ENCODE measurements at regions not wholly inside any gene's neighbourhood (a gene's known extent, or its start where the extent isn't known, plus 50 kb on each side); places are given as distances from the start of the nearest gene placed in this dataset.
"Not testable (repeated sequence)": the region's sequence is repeated elsewhere in the genome, so short reads cannot be mapped to it uniquely, and the experiment has no call there.

DNA sequence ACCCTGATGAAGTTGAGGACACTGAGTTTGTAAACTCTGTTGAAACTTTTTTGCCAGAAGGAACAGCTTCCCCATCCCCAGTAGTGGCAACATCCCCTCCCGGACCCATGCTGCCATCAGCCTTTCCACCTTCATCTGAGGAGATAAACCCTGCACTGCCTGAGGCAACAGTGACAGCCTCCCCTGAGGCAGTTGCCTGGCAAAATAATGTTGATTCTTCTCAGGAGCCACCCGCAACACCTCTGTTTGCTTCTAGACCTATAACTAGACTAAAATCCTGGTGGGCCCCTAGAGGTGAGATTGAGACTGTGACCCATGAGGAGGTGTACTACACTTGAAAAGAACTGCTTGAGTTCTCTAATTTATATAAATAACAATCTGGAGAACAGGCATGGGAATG lies 597.6 kb upstream of the NR3C2 start:
- H3K4me3 ChIP-seq (ENCODE audit: low read length); H3K27me3 ChIP-seq (ENCODE audit: insufficient read depth, low read length); H3K36me3 ChIP-seq (ENCODE audit: insufficient read depth, low read length); H3K4me1 ChIP-seq (ENCODE audit: insufficient read depth, low read length); H3K9ac ChIP-seq (ENCODE audit: low read depth, low read length); H3K27ac ChIP-seq (ENCODE audit: low read depth, low read length); H3K9me3 ChIP-seq (ENCODE audit: insufficient read depth, low read depth, low read length): not testable (repeated sequence)
- 92% methylated on average over 2 of the region's 2 CpGs for WGBS

DNA sequence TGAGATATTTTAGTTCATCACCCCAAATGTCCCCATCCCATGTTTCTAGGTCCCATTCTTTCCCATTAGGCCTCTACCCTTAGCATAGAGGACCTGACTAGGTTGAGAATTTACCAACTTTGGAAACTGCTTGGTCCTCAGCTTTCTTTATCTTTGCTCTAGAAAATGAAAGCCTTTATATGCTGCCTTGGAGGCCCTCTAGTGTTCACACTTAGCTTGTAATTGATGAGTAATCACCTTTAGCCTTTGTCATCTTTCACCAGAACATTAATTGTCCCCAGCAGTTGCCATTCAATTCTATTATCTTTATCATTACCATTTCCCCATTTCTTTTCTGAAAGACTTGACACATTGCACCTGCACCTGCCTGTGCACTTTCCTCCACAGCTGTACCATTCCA lies 589.2 kb upstream of the NR3C2 start:
- no peak overlapping the region for H3K27ac ChIP-seq (ENCODE audit: low read depth, low read length)
- H3K9ac ChIP-seq (ENCODE audit: low read depth, low read length), result no peak overlapping the region
- H3K4me3 ChIP-seq (ENCODE audit: low read length), result no peak overlapping the region
- no peaks in the 10 kb centered on the region for H3K36me3 ChIP-seq (ENCODE audit: insufficient read depth, low read length)
- H3K4me1 ChIP-seq (ENCODE audit: insufficient read depth, low read length), result 0 out of 2 replicates have a peak, but pooled peaks cover 3% of the 10 kb centered on the region
- no peaks in the 10 kb centered on the region for H3K9me3 ChIP-seq (ENCODE audit: insufficient read depth, low read depth, low read length)
- no peaks in the 10 kb centered on the region for H3K27me3 ChIP-seq (ENCODE audit: insufficient read depth, low read length)

DNA sequence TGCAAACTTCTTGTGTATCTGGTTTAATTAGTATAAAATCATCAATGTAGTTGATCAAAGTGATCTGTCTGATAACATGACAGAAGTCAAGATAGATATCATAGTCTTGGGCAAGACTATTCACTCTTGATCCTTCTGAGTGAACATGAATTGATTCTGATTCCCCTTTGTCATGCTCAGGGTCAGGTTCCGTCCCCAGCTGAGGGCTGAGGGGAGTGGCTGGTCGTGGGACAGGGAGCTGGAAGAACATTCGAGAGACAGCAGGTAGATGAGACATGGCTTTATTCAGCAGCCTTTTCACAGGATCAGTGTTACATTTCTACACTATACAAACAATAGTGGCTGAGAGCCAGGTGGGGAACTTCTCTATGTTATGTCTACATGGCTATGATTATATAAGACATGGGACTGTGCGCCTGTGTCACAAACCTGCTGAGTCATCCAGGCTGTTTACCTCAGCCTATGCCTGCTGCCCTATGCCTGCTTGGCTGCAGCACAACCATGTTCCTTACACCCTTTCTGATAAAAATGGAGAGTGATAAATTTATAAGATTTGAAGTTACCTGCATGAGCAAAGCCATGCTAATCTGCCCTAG lies 586.9 kb upstream of the NR3C2 start:
- H3K9me3 ChIP-seq (ENCODE audit: insufficient read depth, low read depth, low read length), result no peaks in the 10 kb centered on the region
- H3K36me3 ChIP-seq (ENCODE audit: insufficient read depth, low read length), result no peaks in the 10 kb centered on the region
- H3K4me1 ChIP-seq (ENCODE audit: insufficient read depth, low read length), result 0 out of 2 replicates have a peak, but pooled peaks cover 3% of the 10 kb centered on the region
- H3K9ac ChIP-seq (ENCODE audit: low read depth, low read length), result no peak overlapping the region
- H3K27me3 ChIP-seq (ENCODE audit: insufficient read depth, low read length), result no peaks in the 10 kb centered on the region
- no peak overlapping the region for H3K4me3 ChIP-seq (ENCODE audit: low read length)
- WGBS, result 95% methylated on average over 4 of the region's 4 CpGs
- H3K27ac ChIP-seq (ENCODE audit: low read depth, low read length), result no peak overlapping the region

DNA sequence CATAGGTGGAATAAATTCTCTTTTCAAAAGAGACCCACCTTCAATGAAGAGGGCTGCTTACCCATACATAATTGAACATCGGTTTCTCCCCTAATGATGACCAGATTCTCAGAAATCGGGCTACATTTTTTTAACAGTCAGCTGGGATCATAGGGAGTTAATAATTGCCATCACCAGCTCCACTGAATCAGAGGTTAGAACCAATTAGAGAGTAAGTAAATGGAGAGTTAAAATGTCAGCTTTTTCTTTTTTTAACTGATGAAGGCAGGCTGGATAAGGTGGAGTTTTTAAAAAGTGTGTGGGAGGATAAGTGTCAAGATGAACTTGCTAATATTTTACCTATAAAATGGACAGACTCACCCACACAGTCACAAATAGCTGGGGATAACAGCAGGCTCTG lies 584.5 kb upstream of the NR3C2 start:
- 92% methylated on average over 2 of the region's 2 CpGs for WGBS
- Histone ChIP-seq H3K4me3 (ENCODE audit: low read length) (no peak overlapping the region), H3K27ac (ENCODE audit: low read depth, low read length) (no peak overlapping the region), H3K36me3 (ENCODE audit: insufficient read depth, low read length) (no peaks in the 10 kb centered on the region), H3K27me3 (ENCODE audit: insufficient read depth, low read length) (no peaks in the 10 kb centered on the region), H3K9me3 (ENCODE audit: insufficient read depth, low read depth, low read length) (no peaks in the 10 kb centered on the region), H3K4me1 (ENCODE audit: insufficient read depth, low read length) (0 out of 2 replicates have a peak, but pooled peaks cover 2% of the 10 kb centered on the region), H3K9ac (ENCODE audit: low read depth, low read length) (no peak overlapping the region)

DNA sequence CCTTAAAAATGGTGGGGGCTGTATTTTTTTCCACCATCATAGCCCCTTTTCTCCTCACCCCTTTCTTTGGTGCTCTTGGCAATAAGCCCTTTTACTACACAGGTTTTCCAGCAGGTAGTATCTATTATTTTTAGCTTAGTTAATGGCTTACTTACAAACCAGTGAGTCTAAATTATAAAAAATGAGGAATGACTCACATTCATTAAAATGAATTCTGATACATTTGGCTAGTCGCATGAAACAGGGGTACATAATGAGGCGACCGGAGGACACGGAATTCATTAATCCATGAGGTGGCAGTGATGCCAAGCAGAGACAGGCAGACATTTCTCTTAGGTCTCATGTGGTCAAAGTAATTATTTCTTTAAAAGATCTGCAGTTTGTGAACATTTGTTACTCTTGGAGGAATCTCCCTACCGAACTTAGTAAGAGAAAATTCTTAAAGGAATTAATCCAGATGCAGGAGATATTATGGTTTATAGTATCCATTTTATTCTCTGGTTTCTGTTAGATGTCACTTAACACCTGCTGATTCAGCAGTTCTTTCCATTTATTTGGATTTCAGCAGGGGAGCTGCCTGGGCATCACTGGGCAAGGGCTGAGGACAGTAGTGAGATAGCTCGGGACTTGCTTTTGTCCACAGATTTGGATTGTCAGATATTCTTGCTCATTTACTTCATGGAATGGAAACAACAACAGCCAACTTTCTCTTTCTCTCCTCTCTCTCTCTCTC lies 575.0 kb upstream of the NR3C2 start:
- no peaks in the 10 kb centered on the region for H3K9me3 ChIP-seq (ENCODE audit: insufficient read depth, low read depth, low read length)
- no peak overlapping the region for H3K27ac ChIP-seq (ENCODE audit: low read depth, low read length)
- no peaks in the 10 kb centered on the region for H3K27me3 ChIP-seq (ENCODE audit: insufficient read depth, low read length)
- no peaks in the 10 kb centered on the region for H3K36me3 ChIP-seq (ENCODE audit: insufficient read depth, low read length)
- WGBS, result 96% methylated on average over 6 of the region's 6 CpGs
- H3K4me1 ChIP-seq (ENCODE audit: insufficient read depth, low read length), result no peaks in the 10 kb centered on the region
- H3K9ac ChIP-seq (ENCODE audit: low read depth, low read length), result no peak overlapping the region
- H3K4me3 ChIP-seq (ENCODE audit: low read length), result no peak overlapping the region

DNA sequence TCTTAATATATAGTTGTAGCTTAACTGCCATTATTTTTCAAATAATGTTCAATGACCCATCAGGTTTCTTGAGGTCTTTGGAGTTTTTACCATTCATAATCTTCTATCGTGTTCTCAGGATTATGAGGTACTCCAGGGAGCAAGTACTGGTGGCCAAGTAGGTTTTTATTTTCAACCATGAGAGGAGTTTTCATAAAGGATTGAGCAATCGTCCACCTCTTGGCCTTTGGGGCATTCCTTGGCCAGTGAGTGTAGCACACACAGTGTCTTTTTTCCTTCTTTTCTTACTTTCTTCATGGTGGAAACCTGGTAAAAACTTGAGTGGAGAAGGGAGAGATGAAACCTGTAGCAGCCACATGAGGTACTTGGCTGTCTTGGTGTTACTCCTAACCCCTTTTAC lies 567.0 kb upstream of the NR3C2 start:
- Histone ChIP-seq H3K9ac (ENCODE audit: low read depth, low read length) (no peak overlapping the region), H3K4me1 (ENCODE audit: insufficient read depth, low read length) (peaks cover 5% of the 10 kb centered on the region; the same call in 1 of the 2 replicates), H3K27me3 (ENCODE audit: insufficient read depth, low read length) (no peaks in the 10 kb centered on the region), H3K36me3 (ENCODE audit: insufficient read depth, low read length) (no peaks in the 10 kb centered on the region), H3K4me3 (ENCODE audit: low read length) (no peak overlapping the region), H3K9me3 (ENCODE audit: insufficient read depth, low read depth, low read length) (no peaks in the 10 kb centered on the region), H3K27ac (ENCODE audit: low read depth, low read length) (no peak overlapping the region)
- 96% methylated on average over 2 of the region's 2 CpGs for WGBS

DNA sequence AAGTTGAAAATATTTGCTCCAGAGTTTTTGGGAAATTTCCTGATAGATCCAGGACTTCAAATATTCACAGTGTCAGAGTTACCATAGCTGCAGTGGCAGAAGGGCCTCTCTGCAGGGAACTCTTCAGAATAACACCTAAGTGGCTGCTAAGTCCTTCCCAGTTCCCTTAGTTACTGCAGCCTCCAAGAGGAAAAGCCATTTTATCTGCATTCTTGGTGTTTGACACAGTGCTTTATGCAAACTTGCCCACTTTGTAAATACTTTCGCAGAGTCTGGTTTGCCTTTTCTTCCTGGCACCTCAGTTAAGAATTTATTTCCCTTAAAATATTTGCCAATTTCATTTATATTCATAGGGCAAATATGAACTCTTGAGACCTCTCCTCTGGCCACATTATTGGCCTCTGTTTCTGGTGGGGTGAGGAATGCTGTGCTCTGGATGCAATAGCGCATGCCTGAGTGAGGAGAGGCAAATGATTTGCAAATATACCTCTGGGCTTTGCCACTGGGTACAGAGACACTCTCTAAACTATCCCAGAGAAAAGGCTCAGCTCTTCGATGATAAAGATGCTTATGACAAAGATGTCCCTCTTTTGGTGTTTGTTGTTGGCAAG lies 566.3 kb upstream of the NR3C2 start:
- no peak overlapping the region for H3K9ac ChIP-seq (ENCODE audit: low read depth, low read length)
- no peak overlapping the region for H3K27ac ChIP-seq (ENCODE audit: low read depth, low read length)
- H3K4me1 ChIP-seq (ENCODE audit: insufficient read depth, low read length), result peaks cover 5% of the 10 kb centered on the region; the same call in 1 of the 2 replicates
- no peaks in the 10 kb centered on the region for H3K36me3 ChIP-seq (ENCODE audit: insufficient read depth, low read length)
- no peaks in the 10 kb centered on the region for H3K27me3 ChIP-seq (ENCODE audit: insufficient read depth, low read length)
- H3K9me3 ChIP-seq (ENCODE audit: insufficient read depth, low read depth, low read length), result no peaks in the 10 kb centered on the region
- no peak overlapping the region for H3K4me3 ChIP-seq (ENCODE audit: low read length)
- 90% methylated on average over 3 of the region's 3 CpGs for WGBS

DNA sequence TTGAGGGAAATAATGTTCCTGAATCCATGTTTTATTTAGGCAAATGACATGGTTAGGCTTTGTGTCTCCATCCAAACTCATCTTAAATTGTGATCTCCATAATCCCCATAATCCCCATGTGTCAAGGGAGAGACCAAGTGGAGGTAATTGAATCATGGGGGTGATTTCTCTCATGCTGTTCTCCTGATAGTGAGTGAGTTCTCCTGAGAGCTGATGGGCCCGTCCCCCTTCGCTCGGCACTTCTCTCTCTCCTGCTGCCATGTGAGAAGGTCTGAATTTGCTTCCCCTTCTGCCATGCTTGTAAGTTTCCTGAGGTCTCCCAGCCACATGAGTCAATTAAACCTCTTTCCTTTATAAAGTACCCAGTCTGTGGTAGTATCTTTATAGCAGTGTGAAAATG lies 563.0 kb upstream of the NR3C2 start:
- Histone ChIP-seq H3K4me1 (ENCODE audit: insufficient read depth, low read length) (peaks cover 5% of the 10 kb centered on the region; the same call in 1 of the 2 replicates), H3K27ac (ENCODE audit: low read depth, low read length) (no peak overlapping the region), H3K4me3 (ENCODE audit: low read length) (no peak overlapping the region), H3K27me3 (ENCODE audit: insufficient read depth, low read length) (no peaks in the 10 kb centered on the region), H3K9me3 (ENCODE audit: insufficient read depth, low read depth, low read length) (no peaks in the 10 kb centered on the region), H3K36me3 (ENCODE audit: insufficient read depth, low read length) (no peaks in the 10 kb centered on the region), H3K9ac (ENCODE audit: low read depth, low read length) (no peak overlapping the region)
- 95% methylated on average over 3 of the region's 3 CpGs for WGBS

DNA sequence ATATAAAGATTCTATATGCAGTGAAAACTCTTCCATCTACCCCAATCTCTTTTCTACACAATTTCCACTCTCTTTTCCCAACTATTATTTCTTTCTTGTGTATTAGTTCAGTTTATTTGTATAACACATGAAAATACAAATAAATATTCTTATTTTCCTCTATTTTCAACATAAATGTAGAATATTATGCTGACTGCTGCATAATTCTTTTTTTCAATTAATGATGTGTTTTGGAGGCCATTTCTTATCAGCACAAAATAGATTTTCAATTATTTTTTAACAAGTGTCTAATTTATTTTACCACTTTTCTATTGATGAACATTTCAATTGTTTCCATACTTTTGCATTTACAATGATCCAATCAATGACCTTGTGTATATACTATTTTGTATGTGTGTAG lies 557.7 kb upstream of the NR3C2 start:
- H3K4me1 ChIP-seq (ENCODE audit: insufficient read depth, low read length), result 0 out of 2 replicates have a peak, but pooled peaks cover 3% of the 10 kb centered on the region
- no peaks in the 10 kb centered on the region for H3K9me3 ChIP-seq (ENCODE audit: insufficient read depth, low read depth, low read length)
- no peak overlapping the region for H3K4me3 ChIP-seq (ENCODE audit: low read length)
- H3K36me3 ChIP-seq (ENCODE audit: insufficient read depth, low read length), result no peaks in the 10 kb centered on the region
- H3K27me3 ChIP-seq (ENCODE audit: insufficient read depth, low read length), result no peaks in the 10 kb centered on the region
- H3K27ac ChIP-seq (ENCODE audit: low read depth, low read length), result no peak overlapping the region
- no peak overlapping the region for H3K9ac ChIP-seq (ENCODE audit: low read depth, low read length)

DNA sequence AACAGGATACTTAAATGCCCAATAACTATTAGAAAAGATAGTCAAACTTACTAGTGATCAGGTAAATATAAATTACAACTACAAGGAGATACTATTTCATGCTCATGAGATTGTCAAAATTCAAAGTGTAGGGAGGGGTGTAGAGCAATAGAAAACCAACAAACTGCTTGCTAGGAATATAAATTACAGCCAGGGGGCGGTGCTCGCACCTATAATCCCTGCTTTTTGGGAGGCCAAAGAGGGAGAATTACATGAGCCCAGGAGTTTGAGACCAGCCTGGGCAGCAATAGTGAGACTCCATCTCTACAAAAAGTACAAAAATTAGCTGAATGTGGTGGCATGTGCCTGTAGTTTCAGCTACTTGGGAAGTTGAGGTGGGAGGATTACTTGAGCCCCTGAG lies 556.5 kb upstream of the NR3C2 start:
- Histone ChIP-seq H3K36me3 (ENCODE audit: insufficient read depth, low read length) (no peaks in the 10 kb centered on the region), H3K4me3 (ENCODE audit: low read length) (no peak overlapping the region), H3K9ac (ENCODE audit: low read depth, low read length) (no peak overlapping the region), H3K4me1 (ENCODE audit: insufficient read depth, low read length) (0 out of 2 replicates have a peak, but pooled peaks cover 3% of the 10 kb centered on the region), H3K27me3 (ENCODE audit: insufficient read depth, low read length) (no peaks in the 10 kb centered on the region), H3K9me3 (ENCODE audit: insufficient read depth, low read depth, low read length) (no peaks in the 10 kb centered on the region), H3K27ac (ENCODE audit: low read depth, low read length) (no peak overlapping the region)
- 30% methylated on average over 2 of the region's 2 CpGs for WGBS

DNA sequence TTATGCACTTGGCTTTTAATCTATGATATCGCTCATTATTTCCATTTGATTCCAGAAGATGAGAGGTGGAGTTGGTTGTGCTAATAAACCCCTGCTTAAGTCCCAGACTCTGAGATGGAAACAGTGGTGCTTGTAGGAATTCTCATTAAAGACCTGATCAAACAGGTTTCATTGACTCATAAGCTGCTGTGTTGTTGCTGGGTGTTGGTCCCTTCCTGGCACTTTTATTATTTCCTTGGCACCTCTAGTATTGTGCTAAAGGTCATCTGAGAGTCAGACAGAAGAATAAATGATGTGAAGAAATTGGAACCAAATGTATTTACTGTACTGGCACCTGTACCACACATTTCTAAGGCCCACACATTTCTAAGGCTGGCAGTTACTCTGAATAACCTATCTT lies 544.7 kb upstream of the NR3C2 start:
- no peaks in the 10 kb centered on the region for H3K9me3 ChIP-seq (ENCODE audit: insufficient read depth, low read depth, low read length)
- no peaks in the 10 kb centered on the region for H3K27me3 ChIP-seq (ENCODE audit: insufficient read depth, low read length)
- no peak overlapping the region for H3K4me3 ChIP-seq (ENCODE audit: low read length)
- 100% methylated on average over 1 of the region's 1 CpG for WGBS
- H3K4me1 ChIP-seq (ENCODE audit: insufficient read depth, low read length), result no peaks in the 10 kb centered on the region
- H3K9ac ChIP-seq (ENCODE audit: low read depth, low read length), result no peak overlapping the region
- no peak overlapping the region for H3K27ac ChIP-seq (ENCODE audit: low read depth, low read length)
- no peaks in the 10 kb centered on the region for H3K36me3 ChIP-seq (ENCODE audit: insufficient read depth, low read length)
